OCI-LY1 (cell line): ENCODE measurements at regions not wholly inside any gene's neighbourhood (a gene's known extent, or its start where the extent isn't known, plus 50 kb on each side); places are given as distances from the start of the nearest gene placed in this dataset.

ENCODE experiments used
- H2AFZ ChIP-seq: fragments of 200-600 bp; sonication (generic), shearing (Covaris generic); 2 replicates; pipeline ENCODE4 v1.6.0; 2014; ENCODE audit warnings: antibody characterized with exemption, mild to moderate bottlenecking, low read length
- H3F3A ChIP-seq: fragments of 200-600 bp; sonication (generic), shearing (Covaris generic); 2 replicates; pipeline ENCODE4 v1.6.0; 2014; ENCODE audit warnings: mild to moderate bottlenecking, antibody characterized with exemption, low read length, moderate library complexity; ENCODE audit not compliant: insufficient read depth
- H3K27ac ChIP-seq: fragments of 200-600 bp; sonication (generic); 2 replicates; pipeline ENCODE4 v1.5.1; 2014; ENCODE audit warnings: low read length, mixed run types, mild to moderate bottlenecking, low read depth; ENCODE audit not compliant: poor library complexity, severe bottlenecking
- H3K27me3 ChIP-seq: fragments of 200-600 bp; sonication (generic); 2 replicates; pipeline ENCODE4 v1.6.0; 2014; ENCODE audit warnings: antibody characterized with exemption, mild to moderate bottlenecking, low read length, moderate library complexity; ENCODE audit not compliant: insufficient read depth
- H3K36me3 ChIP-seq: fragments of 200-600 bp; sonication (generic); 2 replicates; pipeline ENCODE4 v1.6.1; 2014; ENCODE audit warnings: mild to moderate bottlenecking, antibody characterized with exemption, low read length, moderate library complexity, mixed read lengths; ENCODE audit not compliant: insufficient read depth
- H3K4me1 ChIP-seq: fragments of 200-600 bp; sonication (generic); 2 replicates; pipeline ENCODE4 v1.5.1; 2014; ENCODE audit warnings: mild to moderate bottlenecking, low read length, moderate library complexity; ENCODE audit not compliant: insufficient read depth, severe bottlenecking
- H3K4me2 ChIP-seq: fragments of 200-600 bp; sonication (generic), shearing (Covaris generic); 2 replicates; pipeline ENCODE4 v1.6.1; 2014; ENCODE audit warnings: low read length
- H3K4me3 ChIP-seq: fragments of 200-600 bp; sonication (generic); 2 replicates; pipeline ENCODE4 v1.5.1; 2014; ENCODE audit warnings: low read length, low read depth, mild to moderate bottlenecking, mixed read lengths; ENCODE audit not compliant: poor library complexity, severe bottlenecking
- H3K79me2 ChIP-seq: fragments of 200-600 bp; shearing (Covaris generic); 2 replicates; pipeline ENCODE4 v1.6.1; 2016; ENCODE audit warnings: mixed run types, low read length, mixed read lengths; ENCODE audit not compliant: insufficient read depth
- H3K9ac ChIP-seq: fragments of 200-600 bp; sonication (generic), shearing (Covaris generic); 2 replicates; pipeline ENCODE4 v1.6.1; 2014; ENCODE audit warnings: mild to moderate bottlenecking, low read length, mixed read lengths
- H3K9me2 ChIP-seq: fragments of 200-600 bp; sonication (generic), shearing (Covaris generic); 2 replicates; pipeline ENCODE4 v1.6.1; 2014; ENCODE audit warnings: low read depth, mild to moderate bottlenecking, low read length, mixed read lengths
- H3K9me3 ChIP-seq: fragments of 200-600 bp; shearing (Covaris generic); 2 replicates; pipeline ENCODE4 v1.6.1; 2014; ENCODE audit warnings: low read length, mixed read lengths
- H4K20me1 ChIP-seq: fragments of 200-600 bp; sonication (generic), shearing (Covaris generic); 2 replicates; pipeline ENCODE4 v1.6.0; 2016; ENCODE audit warnings: mild to moderate bottlenecking, low read length; ENCODE audit not compliant: insufficient read depth
- EZH2 ChIP-seq: fragments of 200-600 bp; sonication (generic), shearing (Covaris generic); IDR thresholded peaks from 2 replicates; pipeline ENCODE4 v1.8.0; 2017; ENCODE audit warnings: borderline replicate concordance, mixed run types, mild to moderate bottlenecking, antibody characterized with exemption, low read length, moderate library complexity, mixed read lengths
- TF ChIP-seq, protein P1 (sequence below): fragments of 200-600 bp; sonication (generic), shearing (Covaris generic); IDR thresholded peaks from 2 replicates; pipeline ENCODE4 v1.5.1; 2017; ENCODE audit warnings: mild to moderate bottlenecking, antibody characterized with exemption, low read length, moderate library complexity, mixed read lengths

DNA sequence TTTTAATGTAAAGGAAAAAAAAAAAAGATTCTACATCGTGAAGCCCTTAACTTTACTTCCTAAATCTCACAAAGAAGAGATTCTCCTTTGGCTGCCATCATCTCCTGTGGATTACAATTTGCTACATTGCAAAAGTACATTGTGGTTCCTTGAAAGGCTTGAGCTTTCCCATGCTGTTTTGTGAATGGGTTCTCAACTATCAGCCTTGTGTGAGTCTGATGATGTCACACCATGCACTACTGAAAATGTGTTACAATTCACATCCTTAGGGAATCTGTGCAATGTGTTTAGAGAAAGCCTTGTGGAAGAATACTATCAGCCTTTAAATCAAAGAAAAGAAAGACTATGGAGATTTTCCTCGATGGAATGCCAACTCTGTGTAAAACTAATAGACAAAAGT is 510.0 kb upstream of the ALCAM start:
- no peaks in the 10 kb centered on the region for H3K36me3 ChIP-seq
- H3K4me2 ChIP-seq, result no peak overlapping the region
- H3K4me3 ChIP-seq, result no peak overlapping the region
- H3K27me3 ChIP-seq, result no peaks in the 10 kb centered on the region
- H3K9me3 ChIP-seq, result no peaks in the 10 kb centered on the region
- no peaks in the 10 kb centered on the region for H3K9me2 ChIP-seq
- no peak overlapping the region for H3K9ac ChIP-seq
- no peak for TF ChIP-seq EZH2
- TF ChIP-seq, protein P1, sequence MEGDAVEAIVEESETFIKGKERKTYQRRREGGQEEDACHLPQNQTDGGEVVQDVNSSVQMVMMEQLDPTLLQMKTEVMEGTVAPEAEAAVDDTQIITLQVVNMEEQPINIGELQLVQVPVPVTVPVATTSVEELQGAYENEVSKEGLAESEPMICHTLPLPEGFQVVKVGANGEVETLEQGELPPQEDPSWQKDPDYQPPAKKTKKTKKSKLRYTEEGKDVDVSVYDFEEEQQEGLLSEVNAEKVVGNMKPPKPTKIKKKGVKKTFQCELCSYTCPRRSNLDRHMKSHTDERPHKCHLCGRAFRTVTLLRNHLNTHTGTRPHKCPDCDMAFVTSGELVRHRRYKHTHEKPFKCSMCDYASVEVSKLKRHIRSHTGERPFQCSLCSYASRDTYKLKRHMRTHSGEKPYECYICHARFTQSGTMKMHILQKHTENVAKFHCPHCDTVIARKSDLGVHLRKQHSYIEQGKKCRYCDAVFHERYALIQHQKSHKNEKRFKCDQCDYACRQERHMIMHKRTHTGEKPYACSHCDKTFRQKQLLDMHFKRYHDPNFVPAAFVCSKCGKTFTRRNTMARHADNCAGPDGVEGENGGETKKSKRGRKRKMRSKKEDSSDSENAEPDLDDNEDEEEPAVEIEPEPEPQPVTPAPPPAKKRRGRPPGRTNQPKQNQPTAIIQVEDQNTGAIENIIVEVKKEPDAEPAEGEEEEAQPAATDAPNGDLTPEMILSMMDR, result no peak
- no peaks in the 10 kb centered on the region for H3K79me2 ChIP-seq
- no peaks in the 10 kb centered on the region for H4K20me1 ChIP-seq
- H3K27ac ChIP-seq, result no peak overlapping the region
- H3K4me1 ChIP-seq, result peaks cover 25% of the 10 kb centered on the region
- H3F3A ChIP-seq, result no peaks in the 10 kb centered on the region
- H2AFZ ChIP-seq, result no peak overlapping the region

DNA sequence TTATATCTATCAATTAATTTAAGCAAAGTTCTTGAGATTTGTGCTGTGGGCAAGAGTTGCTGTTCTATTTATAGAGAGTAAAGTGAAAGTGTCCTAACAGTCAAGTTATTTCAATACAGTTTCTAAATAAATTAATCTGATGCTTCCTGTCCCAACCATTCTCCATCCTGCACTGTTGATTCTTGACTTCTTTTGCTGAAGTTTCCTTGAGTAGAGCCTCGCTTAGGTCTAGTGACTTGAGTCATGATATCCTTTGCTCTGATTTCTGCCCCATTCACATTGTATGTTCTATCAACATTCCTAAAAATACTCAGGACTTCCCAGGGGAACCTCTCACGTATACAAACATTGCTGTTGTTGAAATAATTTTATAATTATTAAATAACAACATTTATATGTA is 498.4 kb upstream of the ALCAM start:
- no peaks in the 10 kb centered on the region for H3K27me3 ChIP-seq
- no peaks in the 10 kb centered on the region for H3K79me2 ChIP-seq
- no peak overlapping the region for H3K4me2 ChIP-seq
- no peaks in the 10 kb centered on the region for H3K9me2 ChIP-seq
- no peak for TF ChIP-seq EZH2
- TF ChIP-seq, protein P1, result no peak
- H3K4me1 ChIP-seq, result peaks cover 20% of the 10 kb centered on the region
- H3K9ac ChIP-seq, result no peak overlapping the region
- no peaks in the 10 kb centered on the region for H3K36me3 ChIP-seq
- H3K27ac ChIP-seq, result no peak overlapping the region
- H2AFZ ChIP-seq, result 0 out of 2 replicates have a peak overlapping the region, but pooled peaks have one; percentile 14
- no peak overlapping the region for H3K4me3 ChIP-seq
- no peaks in the 10 kb centered on the region for H3K9me3 ChIP-seq
- H3F3A ChIP-seq, result no peaks in the 10 kb centered on the region
- no peaks in the 10 kb centered on the region for H4K20me1 ChIP-seq

DNA sequence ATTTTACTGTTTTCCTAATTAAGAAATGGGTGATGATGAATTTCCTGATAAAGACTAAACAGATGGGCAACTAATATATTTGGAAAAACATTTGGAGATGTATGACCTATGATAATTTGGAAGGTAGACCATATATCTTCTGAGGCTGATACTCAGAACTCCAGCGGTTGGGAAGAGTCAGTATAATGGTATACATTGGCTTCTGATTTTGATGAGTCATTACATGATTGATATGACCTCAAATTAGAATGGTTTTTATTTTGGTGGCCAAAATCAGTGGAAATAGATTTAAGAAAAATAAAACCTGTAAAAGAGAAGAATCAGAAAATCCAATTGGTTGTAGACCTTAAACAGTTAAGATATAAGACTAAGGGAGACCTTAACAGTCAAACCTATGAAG is 496.4 kb upstream of the ALCAM start:
- no peak for TF ChIP-seq EZH2
- TF ChIP-seq, protein P1, result no peak
- no peaks in the 10 kb centered on the region for H3F3A ChIP-seq
- no peak overlapping the region for H3K27ac ChIP-seq
- H3K27me3 ChIP-seq, result no peaks in the 10 kb centered on the region
- H2AFZ ChIP-seq, result no peak overlapping the region
- H3K36me3 ChIP-seq, result no peaks in the 10 kb centered on the region
- H3K4me1 ChIP-seq, result peaks cover 20% of the 10 kb centered on the region
- H3K9me3 ChIP-seq, result no peaks in the 10 kb centered on the region
- H4K20me1 ChIP-seq, result no peaks in the 10 kb centered on the region
- H3K4me3 ChIP-seq, result no peak overlapping the region
- H3K9me2 ChIP-seq, result no peaks in the 10 kb centered on the region
- no peak overlapping the region for H3K9ac ChIP-seq
- H3K4me2 ChIP-seq, result no peak overlapping the region
- H3K79me2 ChIP-seq, result no peaks in the 10 kb centered on the region
